HG02623 (cell line): ENCODE measurements at regions not wholly inside any gene's neighbourhood (a gene's known extent, or its start where the extent isn't known, plus 50 kb on each side); places are given as distances from the start of the nearest gene placed in this dataset.
"Not testable (repeated sequence)": the region's sequence is repeated elsewhere in the genome, so short reads cannot be mapped to it uniquely, and the experiment has no call there.

Experiments used
- ATAC-seq: cut with Tn5 transposase; IDR thresholded peaks from one replicate; pipeline ENCODE4 v1.9.1; 2021; ENCODE audit warnings: moderate library complexity; ENCODE audit not compliant: unreplicated experiment

GRCh38 chr3:188972310-188972709 is 199.5 kb upstream of the TPRG1 start:
- ATAC-seq = no peak

GRCh38 chr3:188974856-188975599 is 196.7 kb upstream of the TPRG1 start:
- no peak for ATAC-seq

GRCh38 chr3:188975600-188976314 is 196.0 kb upstream of the TPRG1 start:
- no peak for ATAC-seq

- no peak for ATAC-seq
These were observed 195.4 kb upstream of the TPRG1 start for GRCh38 chr3:188976407-188976806.

- ATAC-seq = no peak
These were observed 193.2 kb upstream of the TPRG1 start for GRCh38 chr3:188978421-188979171.

- ATAC-seq = no peak
These were observed 192.5 kb upstream of the TPRG1 start for GRCh38 chr3:188979248-188979647.

- no peak for ATAC-seq
These were observed 192.0 kb upstream of the TPRG1 start for GRCh38 chr3:188979669-188980310.

GRCh38 chr3:188993181-188993580 is 178.6 kb upstream of the TPRG1 start:
- ATAC-seq = no peak

- no peak for ATAC-seq
These were observed 170.2 kb upstream of the TPRG1 start for GRCh38 chr3:189001559-189001958.

- ATAC-seq = no peak
These were observed 168.4 kb upstream of the TPRG1 start for GRCh38 chr3:189003410-189003809.

GRCh38 chr3:189013224-189013888 is 158.4 kb upstream of the TPRG1 start:
- no peak for ATAC-seq

GRCh38 chr3:189014526-189014925 is 157.2 kb upstream of the TPRG1 start:
- no peak for ATAC-seq

- ATAC-seq = not testable (repeated sequence)
These were observed 148.9 kb upstream of the TPRG1 start for GRCh38 chr3:189022576-189023466.

- no peak for ATAC-seq
These were observed 145.9 kb upstream of the TPRG1 start for GRCh38 chr3:189025866-189026265.

- ATAC-seq = no peak
These were observed 144.1 kb upstream of the TPRG1 start for GRCh38 chr3:189027626-189028155.

- no peak for ATAC-seq
These were observed 132.7 kb upstream of the TPRG1 start for GRCh38 chr3:189038773-189039745.

GRCh38 chr3:189040656-189041335 is 131.0 kb upstream of the TPRG1 start:
- ATAC-seq = no peak
